NCI-H446 (cell line): ENCODE measurements at regions not wholly inside any gene's neighbourhood (a gene's known extent, or its start where the extent isn't known, plus 50 kb on each side); places are given as distances from the start of the nearest gene placed in this dataset.
"Not testable (repeated sequence)": the region's sequence is repeated elsewhere in the genome, so short reads cannot be mapped to it uniquely, and the experiment has no call there.

Source experiments
- DNase-seq, 2 experiments: peaks; one replicate each; lab custom pipeline; 2025; lab: John Stamatoyannopoulos, UW

GRCh38 chr4:18442957-18443356, 421.4 kb upstream of the LCORL start:
- DNase-seq = no peak

- no peak for DNase-seq
Observed at GRCh38 chr4:18441676-18442075, 420.1 kb upstream of the LCORL start.

DNA sequence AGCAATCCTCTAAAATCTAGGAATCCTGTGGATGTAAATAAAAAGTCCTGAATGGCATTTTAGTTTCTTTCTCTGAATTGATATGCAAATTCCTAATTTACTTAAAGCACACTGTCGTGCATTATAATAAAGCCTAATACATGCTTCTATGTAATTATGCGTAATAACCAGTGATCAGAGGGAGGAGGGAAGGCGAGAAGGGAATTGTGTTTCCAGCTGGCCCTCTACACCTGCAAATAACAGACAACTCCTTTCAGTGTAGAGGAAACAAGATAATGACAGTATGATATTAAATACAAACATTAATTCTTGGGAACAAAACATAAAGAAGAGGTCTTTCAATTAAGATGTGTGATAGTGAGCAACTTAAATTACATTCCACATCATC, 419.6 kb upstream of the LCORL start:
- DNase-seq = no peak

- no peak for DNase-seq
Observed at GRCh38 chr4:18440527-18441202, 419.1 kb upstream of the LCORL start.

DNA sequence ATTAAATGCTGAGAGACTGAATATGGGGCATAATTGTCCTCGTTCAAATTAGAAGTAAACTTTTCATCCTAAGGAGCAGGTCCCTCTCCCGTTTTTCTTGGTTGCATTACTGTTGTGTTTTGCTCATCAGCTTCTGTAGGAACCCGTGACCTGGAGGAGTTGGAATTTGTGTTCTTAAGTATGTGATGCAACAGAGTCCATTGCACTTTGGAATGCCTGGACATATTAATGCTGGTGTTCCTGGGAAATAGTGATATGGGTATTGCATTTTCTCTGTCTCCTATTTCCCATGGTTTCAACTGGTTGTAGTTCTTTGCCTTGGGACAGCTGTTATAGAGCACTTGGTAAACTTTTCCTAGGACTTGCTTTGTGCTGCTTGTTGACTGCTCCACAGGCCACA, 417.8 kb upstream of the LCORL start:
- no peak for DNase-seq

DNA sequence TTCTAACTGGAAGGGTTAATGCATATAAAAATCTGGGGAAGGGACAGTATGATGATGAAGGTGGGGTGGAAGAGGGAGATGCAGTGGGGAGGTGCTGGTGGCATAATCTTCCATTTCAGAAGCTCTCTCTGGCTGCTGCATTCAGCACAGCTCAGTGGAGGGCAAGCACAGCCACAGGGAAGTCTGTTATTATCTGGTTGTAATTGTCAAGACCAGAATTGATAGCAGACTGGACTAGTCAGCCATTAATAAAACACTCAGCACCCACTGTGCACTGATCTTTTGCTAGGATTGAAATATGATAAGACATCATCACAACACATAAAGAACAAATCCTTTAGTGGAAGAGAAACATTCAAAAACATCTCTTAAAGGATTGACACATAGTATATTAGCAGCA, 414.2 kb upstream of the LCORL start:
- DNase-seq = no peak

DNA sequence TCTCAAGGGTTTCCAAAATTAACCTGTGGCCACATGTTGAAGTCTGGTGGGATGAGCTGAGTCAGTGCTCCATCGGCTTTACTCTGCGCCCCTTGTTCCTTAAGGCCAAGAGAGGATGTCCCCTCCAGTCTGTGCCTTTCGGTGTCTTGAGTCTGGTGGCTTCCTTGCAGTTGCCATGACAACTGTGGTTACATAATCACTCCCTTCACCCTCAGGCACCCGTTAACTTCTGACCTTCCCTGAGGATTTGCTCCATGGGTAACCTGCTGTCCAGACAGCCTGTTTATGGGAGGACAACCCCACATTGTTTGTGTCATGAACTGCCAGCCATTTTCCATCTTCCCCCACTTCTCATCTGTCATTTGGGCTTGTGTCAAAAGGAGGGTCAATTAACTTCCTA, 401.1 kb upstream of the LCORL start:
- DNase-seq = no peak

DNA sequence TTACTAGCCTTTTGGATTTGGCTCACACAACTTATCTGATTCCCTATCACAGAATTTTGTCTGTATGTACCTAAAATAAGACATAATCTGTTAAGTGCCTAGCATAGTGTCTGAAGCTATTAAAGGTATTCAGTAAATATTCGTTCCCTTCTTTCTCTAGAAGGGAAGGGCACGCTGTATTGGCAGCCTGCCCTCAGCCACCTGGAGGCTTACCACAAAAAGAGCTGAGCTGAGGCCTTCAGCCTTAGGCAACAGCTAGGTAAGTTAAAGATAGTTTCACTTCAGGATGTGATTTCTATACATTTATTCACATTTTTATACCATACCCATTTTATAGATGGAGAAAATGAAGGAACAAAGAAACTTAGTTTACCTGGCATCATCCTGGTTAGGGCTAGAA, 400.0 kb upstream of the LCORL start:
- DNase-seq = no peak

- DNase-seq = no peak
Observed at GRCh38 chr4:18419780-18420179, 398.2 kb upstream of the LCORL start.

DNA sequence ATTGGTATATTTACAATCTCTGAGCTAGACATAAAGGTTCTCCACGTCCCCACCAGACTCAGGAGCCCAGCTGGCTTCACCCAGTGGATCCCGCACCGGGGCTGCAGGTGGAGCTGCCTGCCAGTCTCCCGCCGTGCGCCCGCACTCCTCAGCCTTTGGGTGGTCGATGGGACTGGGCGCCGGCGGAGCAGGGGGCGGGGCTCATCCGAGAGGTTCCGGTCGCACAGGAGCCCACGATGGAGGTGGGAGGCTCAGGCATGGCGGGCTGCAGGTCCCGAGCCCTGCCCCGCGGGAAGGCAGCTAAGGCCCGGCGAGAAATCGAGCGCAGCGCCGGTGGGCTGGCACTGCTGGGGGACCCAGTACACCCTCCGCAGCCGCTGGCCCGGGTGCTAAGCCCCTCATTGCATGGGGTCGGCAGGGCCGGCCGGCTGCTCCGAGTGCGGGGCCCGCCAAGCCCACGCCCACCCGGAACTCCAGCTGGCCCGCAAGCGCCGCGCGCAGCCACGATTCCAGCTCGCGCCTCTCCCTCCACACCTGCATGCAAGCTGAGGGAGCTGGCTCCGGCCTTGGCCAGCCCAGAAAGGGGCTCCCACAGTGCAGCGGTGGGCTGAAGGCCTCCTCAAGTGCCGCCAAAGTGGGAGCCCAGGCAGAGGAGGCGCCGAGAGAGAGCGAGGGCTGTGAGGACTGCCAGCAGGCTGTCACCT, 396.8 kb upstream of the LCORL start:
- DNase-seq = not testable (repeated sequence)

- not testable (repeated sequence) for DNase-seq
Observed at GRCh38 chr4:18417651-18418050, 396.1 kb upstream of the LCORL start.

- no peak for DNase-seq
Observed at GRCh38 chr4:18406264-18406663, 384.7 kb upstream of the LCORL start.

GRCh38 chr4:18405054-18405453, 383.5 kb upstream of the LCORL start:
- DNase-seq = no peak

DNA sequence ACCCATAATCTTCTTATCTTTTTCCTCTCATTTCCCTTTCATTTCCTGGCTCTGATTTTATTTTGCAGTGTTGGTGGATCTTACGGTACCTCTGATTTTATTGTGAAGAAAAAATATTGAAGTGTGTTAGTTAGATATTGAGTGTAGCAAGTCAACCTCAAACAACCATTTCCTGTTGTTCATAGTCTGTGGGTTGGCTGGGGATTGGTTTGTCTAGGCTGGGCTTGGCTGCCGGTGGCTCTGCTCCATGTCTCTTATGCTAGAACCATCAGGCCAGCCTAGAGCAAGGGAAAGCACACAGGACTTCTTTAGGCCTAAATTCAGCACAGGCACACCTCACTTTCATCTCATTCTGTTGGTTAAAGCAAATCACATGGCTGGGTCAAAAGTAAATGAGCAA, 383.1 kb upstream of the LCORL start:
- no peak for DNase-seq

DNA sequence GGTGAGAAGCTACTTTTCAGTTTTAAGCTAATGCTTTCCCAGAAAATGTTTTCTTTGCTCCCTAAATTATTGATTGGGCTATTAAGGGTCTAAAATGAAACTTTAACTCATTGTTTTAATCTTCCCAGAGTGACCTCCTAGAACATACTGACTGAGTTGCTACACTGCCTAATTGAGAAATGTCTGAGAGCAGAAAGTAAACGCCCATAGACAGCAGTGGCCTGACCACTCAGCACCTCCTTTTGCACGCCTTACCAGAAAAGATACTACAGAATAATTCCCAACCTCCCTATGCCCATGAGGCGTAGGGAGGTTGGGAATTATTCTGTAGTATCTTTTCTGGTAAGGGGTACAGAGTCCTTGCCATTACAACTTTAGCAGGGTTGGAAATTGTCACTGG, 381.8 kb upstream of the LCORL start:
- no peak for DNase-seq

GRCh38 chr4:18401868-18402267, 380.3 kb upstream of the LCORL start:
- no peak for DNase-seq

DNA sequence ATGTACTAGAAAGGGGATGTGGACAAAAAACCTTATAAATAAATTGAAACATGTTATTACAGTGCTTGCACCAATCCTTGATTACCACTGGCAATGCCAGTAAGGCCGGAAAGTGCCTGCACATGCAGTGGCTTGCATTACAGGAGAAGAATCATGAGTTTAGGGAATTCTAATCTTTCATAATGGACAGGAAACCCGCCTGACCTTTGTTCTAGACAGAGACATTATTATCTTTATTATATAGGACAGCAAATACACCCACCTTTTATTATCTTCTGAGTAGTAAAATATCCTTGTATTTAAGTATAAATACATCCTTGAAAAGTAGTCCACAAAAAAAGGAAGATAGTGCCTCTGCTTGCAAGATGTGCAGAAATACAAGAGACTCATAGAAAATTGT, 379.9 kb upstream of the LCORL start:
- no peak for DNase-seq

GRCh38 chr4:18398661-18399060, 377.1 kb upstream of the LCORL start:
- no peak for DNase-seq

DNA sequence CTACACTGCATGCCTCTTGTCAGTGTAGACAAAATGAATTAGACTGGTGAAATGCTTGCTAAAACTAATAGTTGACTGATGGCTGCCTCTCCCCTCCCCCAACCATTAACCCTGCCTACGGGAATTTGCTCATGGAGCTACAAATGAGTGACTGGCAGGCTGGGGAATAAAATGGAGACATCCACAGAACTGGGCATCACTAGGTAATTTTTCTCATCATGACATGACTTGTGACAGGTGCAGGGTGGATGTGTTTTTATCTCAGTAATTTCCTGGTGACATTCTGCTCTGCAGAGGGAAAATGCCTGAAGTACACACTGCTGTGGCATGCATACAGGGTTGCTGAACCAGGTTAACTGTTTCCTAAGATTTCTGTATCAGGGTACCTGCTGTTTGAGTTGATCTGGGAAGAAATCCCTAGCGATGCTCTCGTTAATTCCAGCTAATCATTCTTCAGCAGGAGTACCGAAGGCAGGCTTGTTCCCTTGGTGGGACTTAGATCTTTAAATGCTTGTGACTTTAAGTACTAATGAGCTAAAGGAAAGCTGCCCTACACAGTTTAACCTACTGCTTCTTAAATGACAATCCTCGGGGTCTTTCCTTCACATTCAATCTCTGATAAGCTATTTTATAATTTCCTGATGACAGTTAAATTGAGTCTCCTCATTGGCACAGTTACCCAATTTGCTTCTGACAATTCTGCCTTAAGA, 376.3 kb upstream of the LCORL start:
- no peak for DNase-seq

GRCh38 chr4:18394656-18395055, 373.1 kb upstream of the LCORL start:
- no peak for DNase-seq

DNA sequence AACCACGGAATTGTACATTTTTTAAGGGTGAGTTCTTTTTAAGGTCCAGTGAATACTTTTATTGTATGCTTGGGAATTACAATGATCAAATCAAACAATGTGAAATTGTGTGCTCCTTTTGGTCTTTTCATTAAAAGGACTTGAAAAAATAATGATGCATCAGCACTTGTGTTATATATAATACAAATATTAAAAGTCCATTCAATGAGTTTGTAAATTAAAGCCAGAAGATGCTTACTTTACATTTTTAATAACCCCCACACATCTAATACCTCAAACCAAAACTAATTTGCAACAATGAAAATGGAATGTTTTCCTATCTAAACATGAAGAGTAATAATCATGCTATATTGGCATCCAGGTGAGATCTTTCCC, 369.8 kb upstream of the LCORL start:
- no peak for DNase-seq

DNA sequence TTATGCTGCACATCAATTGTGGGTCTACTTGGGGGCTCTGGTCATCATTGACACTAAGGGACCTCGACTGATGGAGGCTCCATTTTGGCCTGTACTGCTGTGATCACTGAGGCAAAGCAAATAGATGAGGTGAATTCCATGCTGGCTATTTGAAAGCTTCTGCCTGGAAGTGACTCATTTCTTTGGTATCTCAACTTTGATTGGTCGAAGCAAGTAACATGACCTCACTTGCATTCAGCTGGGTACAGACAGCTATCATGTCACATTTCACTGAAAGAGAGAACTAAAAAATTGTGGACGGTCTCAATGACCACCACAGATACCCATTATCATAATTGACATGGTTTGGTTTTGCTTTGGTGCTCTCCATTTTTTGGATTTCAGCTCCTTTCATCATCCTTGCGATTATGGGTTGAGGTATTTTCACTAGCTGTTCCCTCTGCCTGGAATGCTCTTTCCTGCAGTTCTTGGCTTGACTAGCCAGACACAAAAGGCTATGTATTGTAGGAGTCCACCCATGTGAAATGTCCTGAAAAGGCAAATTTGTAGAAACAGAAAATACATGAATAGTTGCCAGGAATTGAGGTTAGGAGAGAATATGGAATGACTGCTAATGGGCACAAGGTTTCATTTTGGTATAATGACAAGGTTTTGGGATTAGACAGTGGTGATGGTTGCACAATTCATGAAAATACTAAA, 369.2 kb upstream of the LCORL start:
- no peak for DNase-seq

DNA sequence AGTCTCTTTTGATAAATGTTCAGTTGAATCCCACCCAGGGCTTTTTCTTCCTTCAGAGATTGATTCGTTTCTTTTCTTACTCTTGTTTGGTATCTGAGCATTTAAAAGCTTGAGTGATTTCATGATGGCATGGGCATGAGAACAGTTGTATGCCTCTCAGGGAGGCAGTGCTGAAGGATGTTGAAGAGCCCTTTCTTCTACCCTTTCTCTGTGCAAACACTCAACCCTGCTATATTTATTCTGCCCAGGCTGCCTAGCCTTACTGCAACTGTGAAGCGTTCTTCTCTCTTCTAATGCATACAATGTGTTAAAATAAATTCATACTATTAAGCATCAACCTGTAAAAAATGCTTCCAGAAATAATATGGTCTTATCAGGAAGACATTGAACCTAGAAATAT, 367.6 kb upstream of the LCORL start:
- DNase-seq = no peak
